Transverse colon (tissue), 4 donors: ENCODE measurements at regions not wholly inside any gene's neighbourhood (a gene's known extent, or its start where the extent isn't known, plus 50 kb on each side); places are given as distances from the start of the nearest gene placed in this dataset.

Experiments used
- DNase-seq: peaks from one replicate; pipeline ENCODE4 v3.0.0-alpha.2; 2019
- H3K27ac ChIP-seq, 4 donors: fragments of 200-600 bp; sonication (generic); 2 replicates each; pipeline ENCODE4 v1.5.1; 2016 to 2018; ENCODE audit warnings: inconsistent platforms in 4 of 4
- H3K27me3 ChIP-seq: fragments of 200-600 bp; sonication (generic); 2 replicates; pipeline ENCODE4 v1.5.1; 2017; ENCODE audit warnings: inconsistent platforms
- H3K36me3 ChIP-seq, 4 donors: fragments of 200-600 bp; sonication (generic); 2 replicates each; pipeline ENCODE4 v1.5.1; 2017 to 2019; ENCODE audit warnings: inconsistent platforms in 4 of 4
- H3K4me1 ChIP-seq, 4 donors: fragments of 200-600 bp; sonication (generic); 2 replicates each; pipeline ENCODE4 v1.5.1; 2017 to 2020; ENCODE audit warnings: inconsistent platforms in 4 of 4
- H3K4me3 ChIP-seq, 4 donors: fragments of 200-600 bp; sonication (generic); 1 replicate in 1 of 4; 2 replicates in 3 of 4; pipeline versions ENCODE4 v1.5.1 to v1.6.1; 2017 to 2019; ENCODE audit warnings: inconsistent platforms in 4 of 4
- H3K9me3 ChIP-seq, 2 donors: fragments of 200-600 bp; sonication (generic); 2 replicates each; pipeline ENCODE4 v1.5.1; 2017 to 2019; ENCODE audit warnings: inconsistent platforms in 2 of 2
- EP300 ChIP-seq: sonication (generic); formaldehyde crosslinking; IDR thresholded peaks from one replicate; pipeline ENCODE4 v1.6.1; 2017; ENCODE audit warnings: antibody characterized with exemption, low read depth
- POLR2A ChIP-seq: fragments of 450-650 bp; IDR thresholded peaks from one replicate; pipeline ENCODE4 v1.6.1; 2016; ENCODE audit warnings: antibody characterized with exemption, mild to moderate bottlenecking, moderate library complexity
- POLR2AphosphoS5 ChIP-seq, 3 donors: sonication (generic); formaldehyde crosslinking; IDR thresholded peaks; one replicate each; pipeline ENCODE4 v1.6.1; 2016; ENCODE audit warnings: antibody characterized with exemption in 3 of 3
- WGBS, 2 donors: methylation state at CpG; one replicate each; pipeline ENCODE4 v1.1.5; 2018; ENCODE audit warnings: low coverage in 1 of 2; 5-methylcytosine and 5-hydroxymethylcytosine counted together
- in situ Hi-C, 4 donors: fragments of 200-750 bp; cut with MboI; loops; one replicate each; pipeline versions ENCODE4 v1.15.0 to v1.15.1; 2017; ENCODE audit warnings: low sequenced_read_pairs in 3 of 4, low pct_ligation_motif_present in 1 of 4, low pct_unique_long_range_greater_than_20kb in 1 of 4
- intact Hi-C: fragments of 100-400 bp; cut with DNase I; formaldehyde crosslinking; loops from one replicate; pipeline ENCODE4 v1.15.1; 2023; ENCODE audit warnings: low total_unique reads
- TF ChIP-seq, protein P1 (sequence below), 5 experiments: fragments of 200-600 bp in 3 of 5; fragments of 450-650 bp in 2 of 5; sonication (generic) in 3 of 5; IDR thresholded peaks; 1 replicate in 2 of 5; 2 replicates in 3 of 5; pipeline ENCODE4 v1.5.1; 2016 to 2017; ENCODE audit warnings: antibody characterized with exemption in 5 of 5, inconsistent platforms in 3 of 5, mild to moderate bottlenecking in 2 of 5, moderate library complexity in 1 of 5

DNA sequence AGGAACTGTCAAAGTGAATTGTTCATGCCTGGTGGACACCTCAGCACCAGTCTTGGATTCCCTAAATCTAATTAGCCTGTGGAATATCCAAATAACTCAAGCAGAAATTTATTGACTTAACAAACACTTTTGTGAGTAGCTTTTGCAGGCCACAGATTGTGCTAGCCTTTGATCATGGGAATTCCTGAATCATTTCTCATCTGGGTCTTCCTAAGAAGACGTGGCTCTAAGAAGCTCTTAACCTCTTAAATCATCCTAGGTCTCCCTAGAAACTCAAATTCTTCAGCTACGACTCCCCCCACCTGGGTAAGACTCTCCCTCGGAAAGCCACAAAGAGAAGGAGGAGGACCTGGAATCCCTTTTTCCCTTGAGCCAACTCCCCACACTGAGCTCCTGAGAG lies 53.8 kb upstream of the PSEN2 start:
- TF ChIP-seq POLR2AphosphoS5 (IDR thresholded peaks at IDR 0.05), result no peak
- no peak for TF ChIP-seq POLR2A
- TF ChIP-seq, protein P1, sequence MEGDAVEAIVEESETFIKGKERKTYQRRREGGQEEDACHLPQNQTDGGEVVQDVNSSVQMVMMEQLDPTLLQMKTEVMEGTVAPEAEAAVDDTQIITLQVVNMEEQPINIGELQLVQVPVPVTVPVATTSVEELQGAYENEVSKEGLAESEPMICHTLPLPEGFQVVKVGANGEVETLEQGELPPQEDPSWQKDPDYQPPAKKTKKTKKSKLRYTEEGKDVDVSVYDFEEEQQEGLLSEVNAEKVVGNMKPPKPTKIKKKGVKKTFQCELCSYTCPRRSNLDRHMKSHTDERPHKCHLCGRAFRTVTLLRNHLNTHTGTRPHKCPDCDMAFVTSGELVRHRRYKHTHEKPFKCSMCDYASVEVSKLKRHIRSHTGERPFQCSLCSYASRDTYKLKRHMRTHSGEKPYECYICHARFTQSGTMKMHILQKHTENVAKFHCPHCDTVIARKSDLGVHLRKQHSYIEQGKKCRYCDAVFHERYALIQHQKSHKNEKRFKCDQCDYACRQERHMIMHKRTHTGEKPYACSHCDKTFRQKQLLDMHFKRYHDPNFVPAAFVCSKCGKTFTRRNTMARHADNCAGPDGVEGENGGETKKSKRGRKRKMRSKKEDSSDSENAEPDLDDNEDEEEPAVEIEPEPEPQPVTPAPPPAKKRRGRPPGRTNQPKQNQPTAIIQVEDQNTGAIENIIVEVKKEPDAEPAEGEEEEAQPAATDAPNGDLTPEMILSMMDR (IDR thresholded peaks at IDR 0.05), result no peak
- TF ChIP-seq EP300, result no peak
- DNase-seq, result no peak
- Histone ChIP-seq H3K27me3 (no peaks in the 10 kb centered on the region), H3K36me3 (no peaks in the 10 kb centered on the region), H3K9me3 (no peaks in the 10 kb centered on the region), H3K4me1 (peaks cover 8 to 24% (median 14%) of the 10 kb centered on the region in 4 donors), H3K27ac (peak overlapping the region in 1 of 4 donors; percentile 81), H3K4me3 (no peak overlapping the region)
- in situ Hi-C loops, result no loop called here
- intact Hi-C loops, result no loop called here
- WGBS, 2 donors, result 73 to 81% methylated on average over 3 of the region's 3 CpGs

- peak; percentile 79 for TF ChIP-seq EP300
- TF ChIP-seq, protein P1 (IDR thresholded peaks at IDR 0.05), result no peak
- TF ChIP-seq POLR2AphosphoS5 (IDR thresholded peaks at IDR 0.05), result peak; percentile 76 to 81 (median 78)
- peak; percentile 42 for TF ChIP-seq POLR2A
- peaks cover 4 to 23% (median 12%) of the 10 kb centered on the region in 4 donors for H3K4me1 ChIP-seq
- no peaks in the 10 kb centered on the region for H3K9me3 ChIP-seq
- intact Hi-C loops (no loop called here), in situ Hi-C loops (no loop called here)
- WGBS, 2 donors, result 23 to 24% methylated on average over 7 to 10 of the region's 10 CpGs
- peak overlapping the region; percentile 73 to 82 (median 80) for H3K27ac ChIP-seq
- no peaks in the 10 kb centered on the region for H3K36me3 ChIP-seq
- peak; percentile 73 for DNase-seq
- no peak overlapping the region for H3K4me3 ChIP-seq
- H3K27me3 ChIP-seq, result no peaks in the 10 kb centered on the region
Observed at GRCh38 chr1:226814751-226815537, 55.5 kb upstream of the PSEN2 start.

DNA sequence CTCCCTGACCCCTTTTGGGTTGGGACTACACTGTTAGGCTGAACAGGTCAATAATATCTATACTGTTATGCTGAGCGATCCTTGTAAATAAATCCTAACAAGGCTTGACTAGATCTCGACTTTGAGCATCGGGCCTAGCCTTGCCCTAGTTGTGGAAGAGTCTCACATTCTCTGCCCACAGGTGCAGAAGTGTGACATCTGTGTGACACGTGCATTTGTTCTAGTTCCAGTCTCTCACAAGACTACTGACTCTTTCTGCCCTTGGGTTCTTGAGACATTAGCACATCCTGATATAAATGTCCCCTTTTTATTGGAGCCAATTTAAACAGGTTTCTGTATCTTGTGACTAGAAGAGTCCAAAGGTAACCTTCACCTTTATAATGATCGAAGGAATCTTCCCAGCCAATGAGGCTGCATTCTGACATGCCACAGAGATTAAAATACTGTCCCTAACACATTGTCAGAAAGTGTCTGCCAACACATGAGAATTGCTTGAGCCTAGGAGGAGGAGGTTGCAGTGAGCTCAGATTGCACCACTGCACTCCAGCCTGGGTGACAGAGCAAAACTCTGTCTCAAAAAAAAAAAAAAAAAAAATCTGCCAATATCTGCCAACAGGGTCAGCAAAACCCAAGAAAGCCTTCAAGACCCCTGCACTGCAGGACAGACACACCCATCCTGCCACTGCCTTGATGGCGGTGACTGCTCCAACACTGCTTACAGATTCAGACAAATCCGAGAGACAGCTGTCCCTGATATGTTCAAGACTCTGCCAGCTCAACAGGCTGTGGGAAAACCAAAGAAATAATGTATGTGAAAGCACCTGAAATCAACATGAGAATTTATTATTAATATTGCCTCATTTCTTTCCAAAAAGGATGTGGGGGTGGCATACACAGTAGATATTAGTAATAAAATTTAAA lies 56.5 kb upstream of the PSEN2 start:
- H3K4me3 ChIP-seq, result no peak overlapping the region
- intact Hi-C loops (no loop called here), in situ Hi-C loops (no loop called here)
- peaks cover 4 to 23% (median 12%) of the 10 kb centered on the region in 4 donors for H3K4me1 ChIP-seq
- WGBS, 2 donors, result 75% methylated on average over 7 of the region's 7 CpGs
- no peak for TF ChIP-seq EP300
- TF ChIP-seq POLR2A, result no peak
- TF ChIP-seq, protein P1 (IDR thresholded peaks at IDR 0.05), result no peak
- no peak for TF ChIP-seq POLR2AphosphoS5 (IDR thresholded peaks at IDR 0.05)
- no peaks in the 10 kb centered on the region for H3K27me3 ChIP-seq
- H3K9me3 ChIP-seq, result no peaks in the 10 kb centered on the region
- DNase-seq, result no peak
- H3K36me3 ChIP-seq, result no peaks in the 10 kb centered on the region
- H3K27ac ChIP-seq, result peak overlapping the region; percentile 73 to 82 (median 80)

GRCh38 chr1:226810681-226811080 lies 59.7 kb upstream of the PSEN2 start:
- no peak overlapping the region for H3K4me3 ChIP-seq
- peaks cover 4 to 17% (median 12%) of the 10 kb centered on the region in 4 donors for H3K4me1 ChIP-seq
- intact Hi-C loops (no loop called here), in situ Hi-C loops (no loop called here)
- TF ChIP-seq POLR2A, result no peak
- TF ChIP-seq EP300, result no peak
- TF ChIP-seq, protein P1 (IDR thresholded peaks at IDR 0.05), result no peak
- TF ChIP-seq POLR2AphosphoS5 (IDR thresholded peaks at IDR 0.05), result no peak
- H3K36me3 ChIP-seq, result no peaks in the 10 kb centered on the region
- no peak for DNase-seq
- no peaks in the 10 kb centered on the region for H3K27me3 ChIP-seq
- WGBS, 2 donors, result 95% methylated on average over 4 of the region's 4 CpGs; no CpG with 5 or more reads in 1 of the 2 donors
- no peak overlapping the region for H3K27ac ChIP-seq
- H3K9me3 ChIP-seq, result no peaks in the 10 kb centered on the region
